Activated CD8-positive, alpha-beta memory T cell treated with anti-CD3 and anti-CD28 coated beads for 1 hour (primary cell): ENCODE measurements at regions not wholly inside any gene's neighbourhood (a gene's known extent, or its start where the extent isn't known, plus 50 kb on each side); places are given as distances from the start of the nearest gene placed in this dataset.

ENCODE experiments used
- DNase-seq, 2 donors: peaks; one replicate each; pipeline ENCODE4 v3.0.0-alpha.2; 2020; ENCODE audit warnings: low read depth in 1 of 2; ENCODE audit errors: extremely low read depth in 1 of 2

DNA sequence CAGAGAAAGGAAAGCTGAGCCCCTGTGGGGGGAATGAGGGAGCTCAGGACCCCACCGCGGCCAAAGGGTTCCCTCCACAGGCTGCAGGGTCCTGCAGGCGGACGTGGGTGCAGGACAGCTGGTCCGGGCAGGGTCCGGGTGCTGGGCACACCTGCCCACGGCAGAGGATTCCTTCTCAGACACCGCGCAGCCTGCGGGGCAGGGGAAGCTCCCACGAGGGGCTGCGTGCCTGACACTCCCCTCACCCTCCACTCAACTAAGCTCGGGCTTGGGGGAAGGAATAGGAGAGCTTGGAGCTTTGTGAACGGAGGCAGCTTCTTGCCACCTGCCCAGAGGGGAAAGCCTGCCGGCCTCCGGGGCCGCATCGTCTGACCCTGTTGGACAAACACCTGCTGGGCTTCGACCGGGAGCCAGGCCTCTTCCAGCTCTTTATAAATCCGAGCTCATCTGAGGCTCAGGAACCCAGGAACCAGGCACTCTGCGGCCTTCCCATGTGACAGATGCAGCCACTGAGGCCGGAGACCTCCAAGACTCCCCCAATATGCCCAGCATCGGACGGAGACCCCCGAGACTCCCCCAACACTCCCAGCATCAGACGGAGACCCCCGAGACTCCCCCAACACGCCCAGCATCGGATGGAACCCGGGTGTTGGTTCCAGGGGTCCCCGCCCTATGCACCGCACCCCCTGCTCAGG is 97.3 kb downstream of the PDGFA start:
- DNase-seq = no peak

DNA sequence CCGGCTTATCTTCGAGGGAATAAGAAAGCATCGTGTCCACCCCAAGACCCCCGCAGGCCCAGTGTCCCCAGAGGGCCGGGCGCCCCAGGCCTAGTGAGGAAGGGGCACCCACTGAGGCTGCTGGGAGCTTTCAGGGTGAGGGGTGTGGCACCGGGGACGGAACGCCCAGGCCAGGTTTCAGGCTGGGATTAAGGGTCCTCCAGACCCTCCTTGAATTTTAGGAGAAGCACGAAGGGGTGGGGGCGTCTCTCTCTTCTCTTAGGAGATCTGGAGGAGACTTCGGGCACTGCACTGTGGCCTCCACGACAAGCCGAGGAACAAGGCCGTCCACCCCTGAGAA is 96.8 kb downstream of the PDGFA start:
- DNase-seq = no peak

- no peak for DNase-seq
These were observed 96.1 kb downstream of the PDGFA start for GRCh38 chr7:423312-424260.

- no peak for DNase-seq
These were observed 95.2 kb downstream of the PDGFA start for GRCh38 chr7:424301-424935.

DNA sequence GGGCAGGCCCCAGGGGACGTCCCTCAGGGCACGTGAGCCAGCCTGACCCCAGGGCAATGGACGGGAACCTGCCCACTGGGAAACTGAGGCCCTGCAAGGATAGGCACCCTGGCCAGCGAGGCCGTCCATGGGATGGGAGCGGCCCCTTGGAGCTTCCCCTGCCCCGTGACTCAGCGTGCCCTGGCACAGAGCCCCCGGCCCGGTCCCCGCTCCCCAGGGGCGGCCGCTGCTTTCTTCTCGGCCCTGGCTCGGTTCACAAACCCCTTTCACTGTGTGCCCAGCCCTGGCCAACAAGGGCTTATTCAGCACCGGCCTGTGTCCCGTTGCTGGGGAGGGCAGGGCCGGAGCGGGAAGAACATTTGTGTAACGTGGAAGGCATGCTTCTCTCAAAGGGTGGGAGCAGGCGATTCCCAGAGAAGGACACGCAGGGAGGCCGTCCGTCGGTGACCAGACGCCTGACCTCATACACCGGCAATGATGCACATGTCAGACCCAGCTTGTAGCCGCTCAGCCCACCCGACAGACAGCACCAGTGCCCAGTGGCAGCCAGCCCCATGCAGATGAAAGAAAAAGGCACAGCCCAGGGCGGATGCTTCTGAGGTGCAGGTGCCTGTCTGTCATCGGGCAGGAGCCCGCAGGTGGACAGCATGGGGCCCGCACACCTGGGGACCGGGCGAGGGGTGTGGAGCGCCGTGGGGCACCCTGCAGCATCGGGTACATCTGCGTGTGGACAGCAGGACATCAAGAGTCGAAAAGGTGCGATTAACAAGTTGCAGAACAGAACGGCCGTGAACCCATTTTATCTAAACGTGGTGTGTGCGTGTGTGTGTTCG is 94.5 kb downstream of the PDGFA start:
- DNase-seq = no peak

DNA sequence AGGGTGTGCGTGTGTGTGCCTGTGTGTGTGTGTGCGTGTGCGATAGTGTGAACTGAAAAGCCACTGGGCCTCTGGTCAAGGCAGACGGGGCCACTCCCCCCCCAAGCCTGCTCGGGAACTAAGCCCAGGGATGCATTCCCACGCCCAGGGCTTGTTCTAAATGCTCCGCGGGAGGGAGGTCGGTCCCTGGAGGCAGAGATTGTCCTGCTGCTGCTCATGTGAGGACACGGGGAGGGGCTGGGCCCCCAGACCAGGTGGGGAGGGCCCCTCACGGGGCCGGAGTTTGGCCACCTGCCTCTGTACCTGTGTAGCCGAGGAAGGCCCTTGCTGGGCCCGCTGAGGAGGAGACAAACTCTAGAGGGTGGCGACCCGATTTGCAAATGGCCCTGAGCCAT is 93.9 kb downstream of the PDGFA start:
- DNase-seq = no peak

DNA sequence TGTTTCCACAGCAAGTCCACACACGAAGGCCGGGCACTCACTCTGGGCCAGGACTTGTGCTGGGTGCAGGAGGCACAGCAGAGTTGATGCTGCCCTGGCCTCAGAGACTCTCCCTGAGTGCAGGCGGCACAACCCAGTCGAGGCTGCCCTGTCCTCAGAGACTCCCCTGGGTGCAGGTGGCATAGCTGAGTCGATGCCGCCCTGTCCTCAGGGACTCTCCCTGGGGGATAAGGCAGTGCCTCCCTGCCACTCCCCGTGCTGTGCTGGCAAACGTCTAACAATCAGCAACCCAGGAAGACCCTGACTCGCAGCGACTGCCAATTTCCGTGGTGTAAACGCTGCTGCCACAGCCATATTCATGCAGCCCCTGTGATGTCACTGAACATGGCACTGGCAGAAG is 93.1 kb downstream of the PDGFA start:
- DNase-seq = no peak

DNA sequence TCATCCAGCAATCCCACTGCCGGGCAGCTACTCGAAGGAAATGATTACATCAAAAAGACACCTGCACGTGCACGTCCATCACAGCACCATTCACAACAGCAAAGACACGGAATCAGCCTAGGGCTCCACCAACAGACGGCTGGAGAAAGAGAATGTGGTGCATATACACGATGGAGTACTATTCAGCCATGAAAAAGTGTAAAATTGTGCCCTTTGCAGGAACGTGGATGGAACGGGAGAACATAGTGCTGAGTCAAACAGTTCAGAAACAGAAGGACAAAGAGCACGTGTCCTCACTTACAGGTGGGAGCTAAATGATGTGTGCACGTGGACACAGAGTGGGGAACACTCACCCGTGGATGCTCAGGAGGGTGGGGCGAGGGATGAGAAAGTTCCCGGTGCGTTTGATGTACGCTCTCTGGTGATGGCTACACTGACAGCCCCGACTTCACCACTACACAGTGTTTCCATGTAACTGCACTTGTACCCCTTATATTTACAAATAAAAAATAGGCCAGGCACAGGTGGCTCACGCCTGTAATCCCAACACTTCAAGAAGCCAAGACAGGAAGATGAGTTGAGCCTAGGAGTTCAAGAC is 92.0 kb downstream of the PDGFA start:
- no peak for DNase-seq

DNA sequence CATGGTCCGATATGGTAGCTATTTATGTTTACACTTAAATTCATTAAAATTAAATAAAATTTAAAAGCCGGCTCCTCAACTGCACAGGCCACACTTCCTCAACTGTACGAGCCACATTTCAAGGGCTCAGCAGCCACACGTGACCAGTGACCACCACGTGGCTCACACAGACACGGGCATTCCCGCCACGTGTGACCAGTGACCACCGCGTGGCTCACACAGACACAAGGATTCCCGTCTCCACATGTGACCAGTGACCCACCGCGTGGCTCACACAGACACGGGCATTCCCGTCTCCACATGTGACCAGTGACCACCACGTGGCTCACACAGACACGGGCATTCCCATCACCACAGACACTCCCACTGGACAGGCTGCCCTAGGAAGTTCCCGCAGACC is 91.3 kb downstream of the PDGFA start:
- DNase-seq = no peak

DNA sequence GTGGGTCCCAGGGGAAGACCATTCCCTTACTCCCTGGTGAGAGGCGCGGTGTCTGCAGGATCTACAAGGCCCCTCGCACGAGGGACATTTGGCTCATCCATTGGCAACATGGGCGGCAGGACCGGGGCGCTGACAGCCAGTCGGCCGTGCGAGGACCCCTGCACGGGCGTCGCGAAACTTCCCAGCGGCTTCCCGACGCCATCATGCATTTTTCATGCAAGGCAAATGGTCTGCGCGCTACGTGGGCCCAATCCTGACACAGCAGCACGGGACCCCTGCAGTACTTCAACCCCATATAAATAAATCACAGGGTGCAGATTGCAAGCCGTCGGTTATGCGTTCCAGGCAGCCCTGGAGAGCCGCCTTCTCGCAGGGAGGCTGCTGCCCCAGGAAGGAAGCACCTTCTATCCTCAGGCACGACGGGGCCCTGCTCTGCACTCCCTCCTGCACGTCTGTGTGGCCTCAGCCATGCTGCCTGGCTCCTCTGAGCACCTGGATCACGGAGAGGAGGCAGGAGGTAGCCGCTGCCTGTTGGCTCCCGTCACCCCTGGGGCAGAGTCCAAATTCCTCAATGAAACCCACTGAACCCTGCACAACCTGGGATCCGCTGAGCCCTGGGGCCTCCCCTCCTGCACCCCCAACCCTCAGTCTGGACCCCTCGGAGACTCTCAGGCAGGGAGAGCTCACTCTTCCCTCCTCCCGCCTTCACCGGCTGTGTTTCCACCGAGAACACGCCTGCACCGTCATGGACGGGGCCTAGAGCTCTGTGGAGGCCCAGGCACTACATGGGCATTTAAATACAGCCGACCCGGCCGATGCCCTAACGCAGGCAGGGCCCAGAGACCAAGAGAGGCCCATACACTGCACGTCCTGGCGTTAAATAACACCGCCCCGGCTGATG is 90.5 kb downstream of the PDGFA start:
- no peak for DNase-seq

DNA sequence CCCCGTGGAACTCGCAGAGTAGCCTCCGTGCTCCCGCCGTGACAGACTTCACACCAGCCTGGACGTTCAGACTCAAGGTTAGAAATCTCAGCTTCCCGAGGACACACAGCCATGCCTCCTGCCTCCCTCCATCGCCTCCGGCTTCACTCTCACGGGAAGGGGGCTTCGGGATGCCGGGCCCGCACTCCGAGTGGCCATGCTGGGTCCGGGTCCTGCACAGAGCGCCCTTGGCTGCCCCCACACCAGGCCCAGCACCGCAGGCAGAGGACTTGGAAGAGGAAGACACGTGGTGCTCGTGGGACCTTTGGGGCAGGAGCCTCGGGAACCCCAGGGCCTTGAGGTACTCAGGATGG is 89.8 kb downstream of the PDGFA start:
- DNase-seq = no peak

DNA sequence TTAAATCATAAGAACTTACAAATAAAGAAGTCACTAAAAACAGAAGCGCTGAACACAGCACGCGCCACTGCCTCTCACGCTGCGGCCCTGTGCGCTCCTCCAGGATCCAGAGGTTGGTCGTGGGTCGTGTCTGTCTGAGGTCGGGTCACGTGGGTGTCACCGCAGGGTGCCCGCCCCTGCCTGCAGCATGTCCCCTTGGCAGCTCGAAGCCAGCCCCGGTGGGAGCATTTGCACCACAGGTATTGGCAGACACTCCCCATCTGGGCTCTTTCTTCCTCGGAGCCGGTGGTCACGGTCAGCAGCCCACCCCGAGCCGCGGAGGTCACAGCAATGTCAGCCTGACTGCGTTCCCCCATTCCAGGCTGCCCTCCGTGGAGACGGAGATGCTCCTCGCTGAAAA is 88.6 kb downstream of the PDGFA start:
- DNase-seq = no peak

- DNase-seq = no peak
These were observed 88.0 kb downstream of the PDGFA start for GRCh38 chr7:431658-432111.

DNA sequence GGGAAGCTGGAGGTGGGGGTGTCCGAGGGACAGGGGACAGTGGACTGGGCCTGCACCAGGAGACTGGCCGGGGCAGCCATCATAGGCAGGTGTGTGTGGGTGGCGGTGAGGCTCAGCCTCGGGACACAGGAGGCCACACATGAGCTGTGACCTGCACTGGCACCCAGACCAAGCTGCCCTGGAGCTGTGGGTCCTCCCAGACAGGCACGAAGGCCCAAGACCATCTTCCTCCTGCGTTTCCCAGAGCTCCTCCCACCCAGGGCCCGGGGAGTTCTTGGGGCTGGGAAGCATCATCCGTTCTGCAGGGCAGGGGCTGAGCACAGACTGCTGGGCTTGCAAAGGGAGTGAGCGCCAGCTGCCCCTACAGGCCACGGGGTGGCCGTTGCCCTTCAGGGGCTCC is 87.4 kb downstream of the PDGFA start:
- DNase-seq = no peak

GRCh38 chr7:432933-433332 is 86.7 kb downstream of the PDGFA start:
- DNase-seq = no peak

DNA sequence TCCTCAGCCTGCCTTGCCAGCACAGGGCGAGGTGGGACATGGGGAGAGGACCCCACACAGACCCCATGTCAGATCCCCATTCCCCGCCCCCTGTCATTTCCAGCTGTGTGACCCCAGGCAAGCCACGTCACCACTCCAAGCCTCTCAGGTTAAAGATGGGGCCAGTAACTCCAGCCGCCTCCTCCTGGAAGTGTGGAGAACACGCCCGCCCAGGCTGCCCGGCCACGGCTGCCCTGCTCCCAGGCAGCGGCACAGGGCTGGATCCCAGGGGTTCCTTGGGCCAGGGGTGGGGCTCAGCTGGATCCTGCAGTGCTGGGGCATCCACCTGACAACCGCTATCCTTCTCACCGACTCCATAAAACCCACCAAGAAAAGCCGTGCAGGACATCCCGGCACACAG is 86.1 kb downstream of the PDGFA start:
- DNase-seq = no peak

DNA sequence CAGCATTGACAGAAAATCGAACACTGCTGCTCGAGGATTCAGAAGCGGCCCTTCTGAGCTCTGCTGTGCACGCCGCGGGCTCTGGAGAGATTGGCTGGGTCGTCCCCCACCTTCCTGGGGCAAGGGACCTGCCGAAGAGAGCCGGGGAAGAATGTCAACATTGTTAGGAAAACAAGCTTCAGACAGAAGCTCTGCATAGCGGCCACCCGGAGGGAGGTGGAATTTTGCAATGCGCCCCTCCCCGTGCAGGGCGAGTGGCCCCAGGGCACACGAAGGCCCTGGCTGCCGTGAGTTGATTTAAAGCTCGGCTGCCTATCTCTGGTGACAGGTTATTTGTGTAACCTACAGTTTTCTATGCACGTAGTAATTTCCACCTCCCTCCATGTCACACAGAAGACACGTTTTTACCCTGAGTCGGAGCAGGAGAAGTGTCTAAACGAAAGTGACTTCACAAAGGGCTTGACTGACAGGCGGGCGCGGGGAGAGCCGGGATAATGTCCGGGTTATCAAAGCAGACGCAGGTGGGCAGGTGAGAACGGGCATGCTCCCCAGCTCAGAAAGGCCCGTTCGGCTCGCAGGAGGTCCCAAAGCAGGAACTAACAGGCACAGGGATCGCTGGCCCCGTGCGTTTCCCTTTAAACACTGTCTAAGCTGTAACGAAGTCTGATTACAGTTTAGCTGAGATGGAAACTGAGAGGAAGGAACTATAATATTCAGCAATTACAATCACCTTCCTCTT is 84.6 kb downstream of the PDGFA start:
- no peak for DNase-seq

DNA sequence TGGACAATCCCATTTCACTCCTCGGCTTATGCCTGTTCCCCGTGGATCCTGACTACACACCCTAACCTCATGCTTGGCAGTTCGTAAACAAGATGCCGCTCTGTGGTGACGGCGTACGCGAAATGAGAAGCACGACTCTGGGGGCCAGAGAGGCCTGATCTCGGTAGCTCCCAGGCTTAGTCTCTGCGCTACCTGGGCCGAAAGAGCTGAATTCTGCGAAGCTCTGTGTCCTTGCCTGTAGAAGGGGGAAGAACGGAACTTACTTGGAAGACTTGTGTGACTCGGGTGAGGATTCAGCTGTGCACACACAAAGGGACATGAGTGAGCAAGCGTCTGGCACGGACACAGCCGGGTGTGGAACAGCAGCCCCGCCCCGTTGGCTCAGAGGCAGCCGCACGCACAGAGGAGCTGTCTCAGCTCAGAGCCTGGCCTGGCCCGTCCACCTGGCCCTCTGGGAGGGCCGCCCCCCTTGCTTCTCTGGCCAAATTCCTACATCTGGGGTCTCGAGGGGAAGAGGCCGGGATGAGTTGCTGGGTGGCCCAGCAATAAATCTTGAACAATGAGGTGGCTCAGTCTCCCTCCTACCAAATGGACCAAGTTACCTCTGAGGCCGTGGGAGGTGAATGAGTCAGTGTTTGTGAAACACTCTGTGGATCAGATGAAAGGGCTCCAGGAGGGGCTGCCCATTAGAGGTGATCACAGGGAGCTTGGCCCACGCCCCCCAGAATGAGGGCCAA is 83.8 kb downstream of the PDGFA start:
- no peak for DNase-seq
